DMS 273 (cell line): ENCODE measurements at regions not wholly inside any gene's neighbourhood (a gene's known extent, or its start where the extent isn't known, plus 50 kb on each side); places are given as distances from the start of the nearest gene placed in this dataset.
"Not testable (repeated sequence)": the region's sequence is repeated elsewhere in the genome, so short reads cannot be mapped to it uniquely, and the experiment has no call there.

ENCODE experiments used
- DNase-seq: peaks from one replicate; lab custom pipeline; 2025; ENCODE audit not compliant: unreplicated experiment; lab: John Stamatoyannopoulos, UW

- no peak for DNase-seq
Measured at GRCh38 chr5:29229461-29229860, 1964.0 kb upstream of the CDH6 start.

DNA sequence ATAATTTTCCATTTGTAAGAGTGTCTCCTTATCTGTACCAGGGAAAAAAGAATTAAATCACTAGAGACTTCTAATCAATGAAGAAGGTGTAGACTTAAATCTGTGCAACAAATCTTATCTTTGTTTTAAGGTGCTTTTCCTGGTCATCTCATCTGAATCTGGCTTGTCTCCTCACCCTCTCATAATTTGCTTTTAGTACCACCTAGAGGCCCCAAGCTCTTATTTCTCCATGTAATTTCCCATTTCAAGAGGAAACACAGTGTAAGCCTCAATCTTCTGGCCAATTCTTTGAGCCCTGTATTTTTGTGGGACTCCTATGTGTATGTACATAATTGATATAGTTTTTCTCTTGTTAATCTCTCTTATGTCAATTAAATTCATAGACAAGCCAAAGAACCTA, 1975.3 kb upstream of the CDH6 start:
- no peak for DNase-seq

DNA sequence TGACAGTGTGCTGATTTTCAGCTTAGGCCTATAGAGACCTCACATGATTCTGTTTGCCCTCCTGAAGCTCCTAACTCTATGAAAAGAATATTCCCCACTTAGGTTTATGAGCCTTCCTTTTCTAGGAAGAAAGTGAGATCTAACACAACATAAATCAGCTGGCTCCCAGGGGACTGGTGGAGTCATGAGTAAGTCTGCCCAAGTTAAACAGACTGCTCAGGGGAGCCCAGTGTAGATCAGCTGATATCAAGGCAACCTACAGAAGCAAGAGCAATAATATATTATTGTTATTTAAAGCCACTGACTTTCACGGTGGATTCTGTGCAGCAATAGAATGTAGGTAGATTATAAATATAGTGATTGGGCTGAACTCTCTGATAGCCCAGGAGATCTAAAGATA, 1978.6 kb upstream of the CDH6 start:
- no peak for DNase-seq

- DNase-seq: no peak
Measured at GRCh38 chr5:29213475-29213874, 1980.0 kb upstream of the CDH6 start.

GRCh38 chr5:29208024-29208423, 1985.5 kb upstream of the CDH6 start:
- DNase-seq: no peak

- no peak for DNase-seq
Measured at GRCh38 chr5:29203049-29203448, 1990.4 kb upstream of the CDH6 start.

GRCh38 chr5:29197631-29198454, 1995.6 kb upstream of the CDH6 start:
- DNase-seq: no peak

DNA sequence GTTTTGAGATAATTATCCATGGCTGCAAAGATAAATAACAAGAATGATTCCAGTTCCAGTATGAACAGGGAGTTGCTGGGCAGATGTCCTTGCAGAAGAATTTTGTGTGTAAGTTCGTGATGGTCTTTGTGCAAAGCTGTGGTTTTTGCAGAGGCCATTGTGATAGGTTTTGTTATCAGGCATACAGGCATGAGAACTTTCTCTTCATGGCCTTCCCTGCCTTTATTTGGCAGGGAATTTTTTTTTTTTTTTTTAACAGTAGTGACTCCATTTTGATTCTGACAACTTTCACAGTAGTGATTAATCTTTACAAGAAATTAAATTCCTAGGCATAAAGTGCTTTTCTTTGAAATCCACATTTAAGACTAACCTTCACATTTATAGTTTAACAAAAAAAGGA, 1999.5 kb upstream of the CDH6 start:
- DNase-seq: no peak

DNA sequence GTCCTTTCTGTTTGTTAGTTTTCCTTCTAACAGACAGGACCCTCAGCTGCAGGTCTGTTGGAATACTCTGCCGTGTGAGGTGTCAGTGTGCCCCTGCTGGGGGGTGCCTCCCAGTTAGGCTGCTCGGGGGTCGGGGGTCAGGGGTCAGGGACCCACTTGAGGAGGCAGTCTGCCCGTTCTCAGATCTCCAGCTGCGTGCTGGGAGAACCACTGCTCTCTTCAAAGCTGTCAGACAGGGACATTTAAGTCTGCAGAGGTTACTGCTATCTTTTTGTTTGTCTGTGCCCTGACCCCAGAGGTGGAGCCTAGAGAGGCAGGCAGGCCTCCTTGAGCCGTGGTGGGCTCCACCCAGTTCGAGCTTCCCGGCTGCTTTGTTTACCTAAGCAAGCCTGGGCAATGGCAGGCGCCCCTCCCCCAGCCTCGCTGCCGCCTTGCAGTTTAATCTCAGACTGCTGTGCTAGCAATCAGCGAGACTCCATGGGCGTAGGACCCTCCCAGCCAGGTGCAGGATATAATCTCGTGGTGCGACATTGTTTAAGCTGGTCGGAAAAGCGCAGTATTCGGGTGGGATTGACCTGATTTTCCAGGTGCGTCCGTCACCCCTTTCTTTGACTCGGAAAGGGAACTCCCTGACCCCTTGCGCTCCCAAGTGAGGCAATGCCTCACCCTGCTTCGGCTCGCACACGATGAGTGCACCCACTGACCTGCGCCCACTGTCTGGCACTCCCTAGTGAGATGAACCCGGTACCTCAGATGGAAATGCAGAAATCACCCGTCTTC, 2002.0 kb upstream of the CDH6 start:
- DNase-seq: not testable (repeated sequence)

DNA sequence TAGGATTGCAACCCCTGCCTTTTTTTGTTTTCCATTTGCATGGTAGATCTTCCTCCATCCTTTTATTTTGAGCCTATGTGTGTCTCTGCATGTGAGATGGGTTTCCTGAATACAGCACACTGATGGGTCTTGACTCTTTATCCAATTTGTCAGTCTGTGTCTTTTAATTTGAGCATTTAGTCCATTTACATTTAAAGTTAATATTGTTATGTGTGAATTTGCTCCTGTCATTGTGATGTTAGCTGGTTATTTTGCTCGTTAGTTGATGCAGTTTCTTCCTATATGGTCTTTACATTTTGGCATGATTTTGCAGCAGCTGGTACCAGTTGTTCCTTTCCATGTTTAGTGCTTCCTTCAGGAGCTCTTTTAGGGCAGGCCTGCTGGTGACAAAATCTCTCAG, 2003.1 kb upstream of the CDH6 start:
- not testable (repeated sequence) for DNase-seq

- not testable (repeated sequence) for DNase-seq
Measured at GRCh38 chr5:29186380-29186779, 2007.1 kb upstream of the CDH6 start.

DNA sequence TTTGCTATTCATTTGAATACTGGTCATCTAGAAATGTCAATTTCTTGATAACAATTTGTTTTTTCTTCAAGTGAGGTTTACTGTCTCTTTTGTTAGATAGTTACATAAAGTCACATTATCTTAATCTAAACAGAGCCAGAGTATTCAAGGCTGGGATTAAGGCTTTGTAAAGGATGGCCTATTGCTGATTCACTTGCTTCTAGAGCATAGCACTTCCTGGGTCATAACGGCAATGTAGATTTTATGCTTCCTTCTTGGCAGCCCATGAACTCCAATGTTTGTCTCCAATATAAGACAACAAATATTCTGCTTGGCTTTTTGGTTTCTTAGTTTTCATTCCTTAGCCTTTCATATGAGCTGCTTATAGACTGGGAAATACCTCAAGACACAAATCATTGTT, 2007.9 kb upstream of the CDH6 start:
- no peak for DNase-seq

- no peak for DNase-seq
Measured at GRCh38 chr5:29175774-29176173, 2017.7 kb upstream of the CDH6 start.

DNA sequence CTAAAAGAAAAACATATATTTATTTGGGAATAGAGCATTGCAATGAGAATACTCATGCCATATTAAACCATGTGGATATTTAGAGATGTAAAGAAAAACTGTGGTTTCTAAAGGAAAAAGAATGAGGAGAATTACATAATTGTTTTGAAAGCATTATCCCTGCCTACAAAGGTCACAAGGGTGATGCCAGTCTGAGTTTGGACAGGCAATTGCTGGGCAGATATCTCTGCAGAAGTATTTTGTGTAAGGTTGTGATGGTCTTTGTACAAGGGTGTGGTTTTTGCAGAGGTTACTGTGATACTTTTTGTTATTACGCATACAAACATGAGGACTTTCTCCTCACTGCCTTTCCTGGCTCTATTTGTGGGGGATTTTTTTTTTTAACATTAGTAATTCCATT, 2022.9 kb upstream of the CDH6 start:
- DNase-seq: no peak

- DNase-seq: no peak
Measured at GRCh38 chr5:29169886-29170285, 2023.6 kb upstream of the CDH6 start.

DNA sequence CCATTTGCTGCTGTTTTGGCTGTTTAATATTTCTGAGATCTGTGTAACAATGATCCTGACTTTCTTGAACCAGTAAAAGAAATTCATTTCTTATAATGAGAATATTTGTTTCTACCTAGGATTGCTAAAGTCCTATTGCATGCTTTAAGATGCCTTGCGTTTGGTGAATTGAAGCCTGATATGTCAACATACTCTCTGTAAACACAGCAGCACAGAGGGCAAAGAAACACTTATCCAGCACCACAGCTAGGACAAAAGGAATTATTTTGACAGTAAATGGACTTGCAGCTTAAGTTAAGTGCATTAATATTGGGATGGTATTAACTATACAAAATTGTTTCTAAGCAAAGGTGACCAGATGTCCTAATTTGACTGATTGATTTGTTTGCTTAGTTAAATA, 2031.2 kb upstream of the CDH6 start:
- DNase-seq: no peak

DNA sequence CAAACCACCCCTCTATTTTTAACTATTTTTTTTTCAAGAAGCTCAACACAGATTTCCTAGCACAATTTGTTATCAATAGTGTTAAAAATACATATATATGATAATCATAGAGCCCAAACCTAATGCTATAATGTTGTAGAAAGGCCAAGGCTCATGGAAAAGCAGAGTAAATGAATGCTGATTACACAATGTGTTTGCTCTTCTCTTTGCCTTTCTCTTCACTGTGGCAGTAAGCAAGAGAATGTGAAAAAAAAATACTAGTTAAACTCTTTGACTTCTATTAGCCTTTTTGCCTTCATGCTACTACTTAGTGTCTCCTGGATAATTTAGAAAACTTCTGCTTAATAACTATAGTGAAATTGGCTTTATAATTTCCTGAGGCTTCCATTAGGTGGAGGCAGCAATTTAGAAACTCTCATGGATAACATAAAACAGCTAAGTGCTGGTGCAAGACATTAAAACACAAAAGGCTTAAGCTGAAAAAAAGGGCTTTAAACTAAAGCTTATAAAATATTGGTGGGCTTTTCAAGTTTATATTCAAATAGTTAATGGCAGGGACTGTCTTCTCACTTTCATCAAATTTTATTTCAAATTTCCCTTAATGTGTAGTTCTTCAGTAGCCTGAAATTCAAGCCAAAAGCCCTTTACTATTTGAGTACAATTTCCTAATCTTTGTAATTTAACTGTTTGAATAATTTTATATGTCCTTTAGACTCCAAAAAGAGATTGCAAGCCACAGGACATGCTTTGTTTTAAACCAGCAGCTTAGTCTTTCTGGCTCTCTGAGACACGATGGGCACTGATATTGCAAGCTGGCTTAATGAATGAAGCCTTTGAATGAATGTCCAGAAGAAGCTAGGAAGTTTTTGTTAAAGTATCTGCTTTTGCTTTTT, 2031.8 kb upstream of the CDH6 start:
- DNase-seq: no peak

- DNase-seq: no peak
Measured at GRCh38 chr5:29157975-29158374, 2035.5 kb upstream of the CDH6 start.

DNA sequence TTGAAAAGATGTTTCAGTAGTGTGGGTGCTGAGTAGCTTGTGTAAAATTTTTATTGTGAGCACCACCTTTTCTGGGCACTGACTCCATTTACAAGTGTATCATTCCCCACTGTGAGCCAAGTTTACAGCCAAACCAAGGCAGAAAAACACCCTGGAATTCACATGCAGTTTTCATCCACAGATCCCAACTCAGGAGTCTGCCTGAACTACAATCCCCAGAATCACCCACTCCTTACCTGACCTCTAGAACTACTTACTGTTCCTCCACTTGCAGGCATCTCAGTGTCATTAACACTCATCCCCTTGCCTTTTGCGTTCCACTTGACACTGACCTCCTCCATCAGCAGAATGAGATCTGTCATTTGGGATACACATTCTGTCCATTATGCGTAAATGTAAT, 2042.6 kb upstream of the CDH6 start:
- no peak for DNase-seq

DNA sequence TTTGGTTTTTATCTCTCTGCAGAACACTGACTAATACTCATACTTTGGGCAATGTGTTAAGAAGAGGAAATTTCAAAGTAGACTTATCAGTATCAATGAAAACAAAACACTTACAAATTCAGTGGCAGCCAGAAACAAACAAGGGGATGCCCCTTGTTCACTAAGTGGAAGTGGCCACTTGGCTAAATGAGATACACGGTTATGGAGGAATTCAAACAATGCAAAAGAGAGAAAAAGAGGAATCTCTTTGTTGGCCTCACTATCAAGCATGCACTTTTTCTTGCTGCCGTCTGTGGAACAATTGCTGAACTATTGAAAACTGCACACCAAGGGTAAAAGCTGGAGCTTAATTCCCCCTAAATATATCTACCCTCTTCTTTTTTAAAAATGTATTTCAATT, 2044.9 kb upstream of the CDH6 start:
- no peak for DNase-seq

DNA sequence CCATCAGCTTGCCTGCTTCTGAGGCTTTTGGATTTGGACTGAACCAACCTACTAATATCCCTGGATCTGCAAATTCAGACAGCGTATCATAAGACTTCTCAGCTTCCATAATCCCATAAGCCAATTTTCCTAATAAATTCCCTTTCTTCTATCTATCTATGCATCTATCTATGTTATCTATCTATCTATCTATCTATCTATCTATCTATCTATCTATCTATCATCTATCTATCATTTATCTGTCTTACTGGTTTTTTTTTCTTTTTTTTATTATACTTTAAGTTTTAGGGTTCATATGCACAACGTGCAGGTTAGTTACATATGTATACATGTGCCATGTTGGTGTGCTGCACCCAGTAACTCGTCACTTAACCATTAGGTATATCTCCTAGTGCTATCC, 2045.4 kb upstream of the CDH6 start:
- DNase-seq: no peak
